Mesendoderm (in vitro differentiated cells): ENCODE measurements at regions not wholly inside any gene's neighbourhood (a gene's known extent, or its start where the extent isn't known, plus 50 kb on each side); places are given as distances from the start of the nearest gene placed in this dataset.

ENCODE experiments used
- DNase-seq: peaks from one replicate; pipeline ENCODE4 v3.0.0; 2013
- H2AK5ac ChIP-seq: 2 replicates; pipeline ENCODE4 v1.6.1; 2013; ENCODE audit warnings: low read length, inconsistent platforms
- H2BK120ac ChIP-seq: 2 replicates; pipeline ENCODE4 v1.6.1; 2013; ENCODE audit warnings: low read depth, mild to moderate bottlenecking, low read length, moderate library complexity, mixed read lengths
- H2BK15ac ChIP-seq: replicated peaks from 2 replicates; pipeline ENCODE4 v1.6.1; 2013; ENCODE audit warnings: low read depth, mild to moderate bottlenecking, moderate library complexity
- H2BK5ac ChIP-seq: 2 replicates; pipeline ENCODE4 v1.6.1; 2013; ENCODE audit warnings: low read length, inconsistent platforms
- H3K18ac ChIP-seq: 2 replicates; pipeline ENCODE4 v1.6.1; 2013; ENCODE audit warnings: mild to moderate bottlenecking, low read length, mixed read lengths
- H3K23ac ChIP-seq: one replicate; pipeline ENCODE4 v1.6.1; 2013; ENCODE audit warnings: low read length
- H3K27ac ChIP-seq: 2 replicates; pipeline ENCODE4 v1.5.1; 2013; ENCODE audit warnings: low read depth, mild to moderate bottlenecking, inconsistent platforms, low read length, moderate library complexity
- H3K27me3 ChIP-seq: 2 replicates; pipeline ENCODE4 v1.6.1; 2013; ENCODE audit warnings: low read length, control low read depth, mild to moderate bottlenecking, inconsistent platforms; ENCODE audit not compliant: insufficient read depth, poor library complexity
- H3K36me3 ChIP-seq: 2 replicates; pipeline ENCODE4 v1.6.1; 2013; ENCODE audit warnings: low read length, inconsistent platforms; ENCODE audit not compliant: control insufficient read depth, insufficient read depth
- H3K4ac ChIP-seq: one replicate; pipeline ENCODE4 v1.6.1; 2013; ENCODE audit warnings: low read depth, mild to moderate bottlenecking, low read length, moderate library complexity
- H3K4me1 ChIP-seq: 2 replicates; pipeline ENCODE4 v1.6.1; 2013; ENCODE audit warnings: low read depth, low read length, inconsistent platforms; ENCODE audit not compliant: control insufficient read depth
- H3K4me2 ChIP-seq: 2 replicates; pipeline ENCODE4 v1.6.1; 2013; ENCODE audit warnings: low read length
- H3K4me3 ChIP-seq: 2 replicates; pipeline ENCODE4 v1.5.1; 2013; ENCODE audit warnings: mild to moderate bottlenecking, low read length
- H3K56ac ChIP-seq: one replicate; pipeline ENCODE4 v1.6.1; 2013; ENCODE audit warnings: low read length
- H3K79me1 ChIP-seq: 2 replicates; pipeline ENCODE4 v1.6.1; 2013; ENCODE audit warnings: low read length, inconsistent platforms
- H3K79me2 ChIP-seq: 2 replicates; pipeline ENCODE4 v1.6.1; 2013; ENCODE audit warnings: mild to moderate bottlenecking, low read length; ENCODE audit not compliant: control insufficient read depth, insufficient read depth
- H3K9ac ChIP-seq: 2 replicates; pipeline ENCODE4 v1.6.1; 2013; ENCODE audit warnings: low read length, inconsistent platforms
- H4K5ac ChIP-seq: one replicate; pipeline ENCODE4 v1.6.1; 2013; ENCODE audit warnings: low read length
- H4K8ac ChIP-seq: one replicate; pipeline ENCODE4 v1.6.1; 2013; ENCODE audit warnings: low read depth, mild to moderate bottlenecking, control low read depth, low read length, moderate library complexity
- WGBS: extraction: QIAGEN DNeasy Blood & Tissue Kit; methylation state at CpG from one replicate; pipeline ENCODE4 v1.1.7; 2013; ENCODE audit warnings: low lambda C conversion rate, missing lambda C conversion rate; ENCODE audit not compliant: insufficient coverage; ENCODE audit errors: extremely low coverage; 5-methylcytosine and 5-hydroxymethylcytosine counted together

- H3K56ac ChIP-seq = no peak overlapping the region
- no peaks in the 10 kb centered on the region for H3K27me3 ChIP-seq
- H4K8ac ChIP-seq = no peak overlapping the region
- H3K18ac ChIP-seq = no peak overlapping the region
- no peaks in the 10 kb centered on the region for H3K79me2 ChIP-seq
- no peak overlapping the region for H3K27ac ChIP-seq
- H3K9ac ChIP-seq = no peak overlapping the region
- no peak overlapping the region for H3K4ac ChIP-seq
- no peak overlapping the region for H2AK5ac ChIP-seq
- no peak overlapping the region for H3K4me3 ChIP-seq
- no peak overlapping the region for H3K23ac ChIP-seq
- H3K79me1 ChIP-seq = no peaks in the 10 kb centered on the region
- H3K36me3 ChIP-seq = no peaks in the 10 kb centered on the region
- no CpG with 5 or more reads among the region's 2 CpGs for WGBS
- H2BK15ac ChIP-seq = peak overlapping the region; percentile 36
- H3K4me1 ChIP-seq = peaks cover 3% of the 10 kb centered on the region
- no peak overlapping the region for H3K4me2 ChIP-seq
- no peak overlapping the region for H4K5ac ChIP-seq
- no peak overlapping the region for H2BK5ac ChIP-seq
- DNase-seq = no peak
- no peak overlapping the region for H2BK120ac ChIP-seq
Measured at GRCh38 chr2:204030322-204030721, 93.8 kb downstream of the ICOS start.

GRCh38 chr2:204031056-204031455, 94.5 kb downstream of the ICOS start:
- Histone ChIP-seq H3K4me1 (peaks cover 3% of the 10 kb centered on the region), H3K18ac (peak overlapping the region; percentile 60), H3K79me1 (no peaks in the 10 kb centered on the region), H3K56ac (no peak overlapping the region), H2BK5ac (peak overlapping the region; percentile 44), H4K5ac (peak overlapping the region; percentile 62), H3K27me3 (no peaks in the 10 kb centered on the region), H2BK15ac (no peak overlapping the region), H3K4ac (no peak overlapping the region), H2BK120ac (peak overlapping the region; percentile 28), H3K36me3 (no peaks in the 10 kb centered on the region), H2AK5ac (no peak overlapping the region), H3K79me2 (no peaks in the 10 kb centered on the region), H4K8ac (no peak overlapping the region), H3K4me2 (no peak overlapping the region), H3K23ac (no peak overlapping the region), H3K9ac (no peak overlapping the region), H3K27ac (no peak overlapping the region), H3K4me3 (no peak overlapping the region)
- no CpG with 5 or more reads among the region's 4 CpGs for WGBS
- DNase-seq = no peak

- Histone ChIP-seq H2BK15ac (no peak overlapping the region), H2BK5ac (no peak overlapping the region), H3K4me1 (peaks cover 3% of the 10 kb centered on the region), H2BK120ac (no peak overlapping the region), H3K79me2 (no peaks in the 10 kb centered on the region), H3K36me3 (no peaks in the 10 kb centered on the region), H4K5ac (no peak overlapping the region), H3K79me1 (no peaks in the 10 kb centered on the region), H3K27me3 (no peaks in the 10 kb centered on the region), H3K56ac (peak overlapping the region; percentile 3), H4K8ac (no peak overlapping the region), H3K18ac (no peak overlapping the region), H3K27ac (no peak overlapping the region), H3K23ac (no peak overlapping the region), H2AK5ac (no peak overlapping the region), H3K4me3 (no peak overlapping the region), H3K9ac (no peak overlapping the region), H3K4me2 (no peak overlapping the region), H3K4ac (peak overlapping the region; percentile 52)
- no CpG with 5 or more reads among the region's 1 CpG for WGBS
- no peak for DNase-seq
Measured at GRCh38 chr2:204032301-204032700, 95.7 kb downstream of the ICOS start.

- Histone ChIP-seq H3K4me3 (no peak overlapping the region), H3K4me1 (peaks cover 3% of the 10 kb centered on the region), H3K36me3 (no peaks in the 10 kb centered on the region), H2BK15ac (no peak overlapping the region), H3K79me2 (no peaks in the 10 kb centered on the region), H4K8ac (no peak overlapping the region), H3K23ac (no peak overlapping the region), H3K56ac (no peak overlapping the region), H3K9ac (no peak overlapping the region), H2BK5ac (peak overlapping the region; percentile 71), H3K79me1 (no peaks in the 10 kb centered on the region), H2BK120ac (peak overlapping the region; percentile 3), H3K27me3 (no peaks in the 10 kb centered on the region), H3K4me2 (no peak overlapping the region), H4K5ac (no peak overlapping the region), H3K4ac (no peak overlapping the region), H3K18ac (peak overlapping the region; percentile 76), H2AK5ac (no peak overlapping the region), H3K27ac (no peak overlapping the region)
- DNase-seq = peak; percentile 93
- no CpG with 5 or more reads among the region's 8 CpGs for WGBS
Measured at GRCh38 chr2:204033611-204034495, 97.3 kb downstream of the ICOS start.

- Histone ChIP-seq H3K27me3 (no peaks in the 10 kb centered on the region), H3K18ac (no peak overlapping the region), H3K36me3 (no peaks in the 10 kb centered on the region), H3K56ac (no peak overlapping the region), H3K79me2 (no peaks in the 10 kb centered on the region), H4K5ac (no peak overlapping the region), H2AK5ac (no peak overlapping the region), H3K4me1 (peaks cover 3% of the 10 kb centered on the region), H3K4me2 (no peak overlapping the region), H3K23ac (no peak overlapping the region), H2BK120ac (no peak overlapping the region), H2BK15ac (no peak overlapping the region), H4K8ac (no peak overlapping the region), H3K9ac (no peak overlapping the region), H3K4ac (no peak overlapping the region), H3K79me1 (no peaks in the 10 kb centered on the region), H2BK5ac (no peak overlapping the region), H3K4me3 (no peak overlapping the region), H3K27ac (no peak overlapping the region)
- no CpG with 5 or more reads among the region's 4 CpGs for WGBS
- no peak for DNase-seq
Measured at GRCh38 chr2:204036706-204037105, 100.1 kb downstream of the ICOS start.
